ENCODE measurements at regions not wholly inside any gene's neighbourhood (a gene's known extent, or its start where the extent isn't known, plus 50 kb on each side); places are given as distances from the start of the nearest gene placed in this dataset.

DNA sequence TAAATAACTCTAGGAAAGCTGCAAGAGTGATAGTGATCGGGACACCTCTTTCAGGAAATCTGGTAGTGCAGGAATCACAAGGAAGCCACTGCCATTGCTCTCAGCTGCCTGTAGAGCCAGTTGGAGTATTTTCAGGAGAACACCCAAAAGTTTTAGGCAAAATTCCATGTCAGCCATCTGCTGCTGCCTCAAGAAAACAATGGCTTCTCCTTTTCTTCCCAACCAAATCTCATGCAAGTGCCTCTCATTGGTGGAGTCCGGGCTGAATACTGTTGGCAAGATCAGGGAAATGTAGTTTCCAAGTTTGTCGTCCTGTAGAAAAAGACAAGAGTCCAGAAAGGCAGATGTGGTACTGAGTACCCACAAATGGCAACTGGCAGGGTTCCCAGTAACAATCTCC lies 54.9 kb upstream of the TANC2 start:
- Histone ChIP-seq H3K9me3 (replicated peaks; ENCODE audit: control insufficient read depth, insufficient read depth, low read depth, low read length) (peaks cover 6% of the 10 kb centered on the region; the same call in 1 of the 2 replicates), H2AFZ (ENCODE audit: low read depth, low read length) (no peak overlapping the region), H3K27me3 (ENCODE audit: control insufficient read depth in 2 of 2, insufficient read depth in 2 of 2, low read length in 2 of 2) (peaks cover 0 to 7% of the 10 kb centered on the region in 2 experiments; a peak in 1 of 5 replicates), H3K4me2 (ENCODE audit: insufficient read depth, low read length) (no peak overlapping the region), H3K36me3 (ENCODE audit: control insufficient read depth, insufficient read depth, low read length) (no peaks in the 10 kb centered on the region), H3K4me3 (no peak overlapping the region), H3K9me1 (ENCODE audit: control insufficient read depth, insufficient read depth, low read length) (no peaks in the 10 kb centered on the region), H3K4me1 (replicated peaks in 1 of 2; ENCODE audit: control insufficient read depth in 2 of 2, insufficient read depth in 2 of 2, low read length in 2 of 2) (no peaks in the 10 kb centered on the region; a peak in 1 of 5 replicates), H3K79me2 (ENCODE audit: control insufficient read depth, insufficient read depth, low read length) (no peaks in the 10 kb centered on the region), H3K27ac (ENCODE audit: extremely low read depth, low read depth, low read length) (no peak overlapping the region), H4K20me1 (replicated peaks; ENCODE audit: control insufficient read depth, insufficient read depth, low read length) (no peaks in the 10 kb centered on the region), H3K9ac (ENCODE audit: insufficient read depth in 1 of 2, low read depth in 2 of 2, low read length in 2 of 2) (no peak overlapping the region)
- ChIA-PET CTCF (ENCODE audit: low intra/inter-chr PET ratio) (no interaction called here), POLR2A (interaction anchor here (0.9 kb wide), 1 partner anchor 455 kb away, joined by 3 read pairs; no protein-coding TSS in a partner anchor)
- DNase-seq (ENCODE audit: extremely low read depth in 1 of 4, low spot score in 3 of 4) (no peak), FAIRE-seq (no peak), ATAC-seq (no peak)
- TF ChIP-seq SMAD4 (CRISPR knock-in tag; conservative IDR thresholded peaks at IDR 0.05): no peak
- TF ChIP-seq ZNF444 (CRISPR knock-in tag; IDR thresholded peaks at IDR 0.05): no peak
- no peak for TF ChIP-seq HMG20B (CRISPR knock-in tag; IDR thresholded peaks at IDR 0.05)
- no peak for TF ChIP-seq ZNF121 (CRISPR knock-in tag; conservative IDR thresholded peaks at IDR 0.05)
- no peak for TF ChIP-seq HDGF (IDR thresholded peaks at IDR 0.05)
- no peak for TF ChIP-seq EP300 (IDR thresholded peaks at IDR 0.05; ENCODE audit: low read length)
- BruUV-seq (replicated peaks): no TSS peak
- in situ Hi-C loops (cut with MboI) (no loop called here), intact Hi-C loops (cut with micrococcal nuclease) (no loop called here)
- WGBS (ENCODE audit: insufficient coverage, low coverage, missing lambda C conversion rate): 4% methylated on average over 3 of the region's 3 CpGs

DNA sequence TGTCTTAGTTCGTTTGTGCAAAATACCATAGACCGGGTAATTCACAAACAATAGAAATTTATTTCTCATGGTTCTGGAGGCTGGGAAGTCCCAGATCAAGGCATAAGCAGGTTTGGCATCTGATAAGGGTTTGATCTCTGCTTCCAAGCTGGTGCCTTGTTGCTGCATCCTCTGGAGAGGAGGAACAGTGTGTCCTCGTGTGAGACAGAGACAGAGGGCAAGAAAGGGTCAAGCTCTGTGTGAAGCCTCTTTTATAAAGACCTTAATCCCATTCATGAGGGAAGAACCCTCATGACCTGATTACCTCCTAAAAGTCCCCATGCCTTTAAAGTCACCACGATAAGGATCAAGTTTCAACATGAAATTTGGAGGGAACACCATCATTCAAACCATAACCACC lies 55.8 kb upstream of the TANC2 start:
- ChIA-PET CTCF (ENCODE audit: low intra/inter-chr PET ratio) (no interaction called here), POLR2A (interaction anchor here (1.0 kb wide), 1 partner anchor 9 kb away, joined by 3 read pairs; no protein-coding TSS in a partner anchor)
- in situ Hi-C loops (cut with MboI) (no loop called here), intact Hi-C loops (cut with micrococcal nuclease) (no loop called here)
- no peak overlapping the region for H3K4me2 ChIP-seq (ENCODE audit: insufficient read depth, low read length)
- H3K4me3 ChIP-seq: no peak overlapping the region
- TF ChIP-seq, protein P1, sequence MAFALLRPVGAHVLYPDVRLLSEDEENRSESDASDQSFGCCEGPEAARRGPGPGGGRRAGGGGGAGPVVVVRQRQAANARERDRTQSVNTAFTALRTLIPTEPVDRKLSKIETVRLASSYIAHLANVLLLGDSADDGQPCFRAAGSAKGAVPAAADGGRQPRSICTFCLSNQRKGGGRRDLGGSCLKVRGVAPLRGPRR (CRISPR knock-in tag; IDR thresholded peaks at IDR 0.05): no peak
- TF ChIP-seq ZNF766 (CRISPR knock-in tag; conservative IDR thresholded peaks at IDR 0.05) (no peak), DIDO1 (tag; IDR thresholded peaks at IDR 0.05; ENCODE audit: low read depth) (no peak)
- FAIRE-seq: no peak
- no peaks in the 10 kb centered on the region for H3K36me3 ChIP-seq (ENCODE audit: control insufficient read depth, insufficient read depth, low read length)
- no peaks in the 10 kb centered on the region for H3K9me1 ChIP-seq (ENCODE audit: control insufficient read depth, insufficient read depth, low read length)
- peaks cover 6% of the 10 kb centered on the region; the same call in 1 of the 2 replicates for H3K9me3 ChIP-seq (replicated peaks; ENCODE audit: control insufficient read depth, insufficient read depth, low read depth, low read length)
- H2AFZ ChIP-seq (ENCODE audit: low read depth, low read length): no peak overlapping the region
- H4K20me1 ChIP-seq (replicated peaks; ENCODE audit: control insufficient read depth, insufficient read depth, low read length): no peaks in the 10 kb centered on the region
- H3K4me1 ChIP-seq (replicated peaks in 1 of 2; ENCODE audit: control insufficient read depth in 2 of 2, insufficient read depth in 2 of 2, low read length in 2 of 2): no peaks in the 10 kb centered on the region
- peaks cover 0 to 7% of the 10 kb centered on the region in 2 experiments; a peak in 1 of 5 replicates for H3K27me3 ChIP-seq (ENCODE audit: control insufficient read depth in 2 of 2, insufficient read depth in 2 of 2, low read length in 2 of 2)
- no peak overlapping the region for H3K27ac ChIP-seq (ENCODE audit: extremely low read depth, low read depth, low read length)
- no TSS peak for BruUV-seq (replicated peaks)
- H3K9ac ChIP-seq (ENCODE audit: insufficient read depth in 1 of 2, low read depth in 2 of 2, low read length in 2 of 2): no peak overlapping the region
- no peaks in the 10 kb centered on the region for H3K79me2 ChIP-seq (ENCODE audit: control insufficient read depth, insufficient read depth, low read length)
- no peak for DNase-seq (ENCODE audit: extremely low read depth in 1 of 4, low spot score in 3 of 4)
- 0% methylated on average over 4 of the region's 4 CpGs for WGBS (ENCODE audit: insufficient coverage, low coverage, missing lambda C conversion rate)
- no peak for ATAC-seq
